Keratinocyte (primary cell): ENCODE measurements at regions not wholly inside any gene's neighbourhood (a gene's known extent, or its start where the extent isn't known, plus 50 kb on each side); places are given as distances from the start of the nearest gene placed in this dataset.

ENCODE experiments used
- CTCF ChIP-seq, 3 experiments: IDR thresholded peaks in 1 of 3; conservative IDR thresholded peaks in 1 of 3; optimal IDR thresholded peaks in 1 of 3; 2 replicates in 2 of 3; 3 replicates in 1 of 3; pipeline versions ENCODE3 to v1.5.1; 2011; ENCODE audit warnings: low read length in 3 of 3, mild to moderate bottlenecking in 3 of 3, moderate library complexity in 2 of 3, control low read depth in 1 of 3, inconsistent platforms in 1 of 3; ENCODE audit not compliant: insufficient read depth in 2 of 3; ENCODE audit errors: extremely low read depth in 1 of 3
- EZH2 ChIP-seq: IDR thresholded peaks from one replicate; pipeline ENCODE4 v1.6.1; 2012; ENCODE audit warnings: inconsistent platforms, mild to moderate bottlenecking, low read length, moderate library complexity

- TF ChIP-seq CTCF (optimal IDR thresholded peaks at IDR 0.05 in 1 of 3, IDR thresholded peaks at IDR 0.05 in 1 of 3, conservative IDR thresholded peaks at IDR 0.05 in 1 of 3; ENCODE audit: extremely low read depth in 1 of 3, insufficient read depth in 2 of 3, low read length in 3 of 3) = no peak
- TF ChIP-seq EZH2 = no peak
Measured at GRCh38 chr12:74871817-74872216, 334.2 kb downstream of the ATXN7L3B start.
